ENCODE measurements at regions not wholly inside any gene's neighbourhood (a gene's known extent, or its start where the extent isn't known, plus 50 kb on each side); places are given as distances from the start of the nearest gene placed in this dataset.

- no peak overlapping the region for H3K9ac ChIP-seq (ENCODE audit: low read length in 2 of 2)
- no peaks in the 10 kb centered on the region for H3K27me3 ChIP-seq (ENCODE audit: control insufficient read depth in 1 of 2, insufficient read depth in 2 of 2, low read length in 2 of 2)
- no peaks in the 10 kb centered on the region for H3K4me1 ChIP-seq (ENCODE audit: control insufficient read depth, insufficient read depth, low read length)
- peaks cover 0 to 5% of the 10 kb centered on the region in 2 donors for H3K9me3 ChIP-seq (ENCODE audit: control insufficient read depth in 2 of 2, low read length in 2 of 2)
- H3K27ac ChIP-seq (ENCODE audit: low read length), result no peak overlapping the region
- no peak overlapping the region for H3K4me3 ChIP-seq (ENCODE audit: low read length in 2 of 2)
- no peaks in the 10 kb centered on the region for H3K36me3 ChIP-seq (ENCODE audit: control insufficient read depth in 2 of 2, insufficient read depth in 2 of 2, low read length in 2 of 2)
Observed at GRCh38 chr6:71698702-71699101, 187.6 kb upstream of the RIMS1 start.

GRCh38 chr6:71706523-71706922, 179.8 kb upstream of the RIMS1 start:
- H3K36me3 ChIP-seq (ENCODE audit: control insufficient read depth in 2 of 2, insufficient read depth in 2 of 2, low read length in 2 of 2), result no peaks in the 10 kb centered on the region
- no peaks in the 10 kb centered on the region for H3K27me3 ChIP-seq (ENCODE audit: control insufficient read depth in 1 of 2, insufficient read depth in 2 of 2, low read length in 2 of 2)
- H3K4me1 ChIP-seq (ENCODE audit: control insufficient read depth, insufficient read depth, low read length), result no peaks in the 10 kb centered on the region
- no peaks in the 10 kb centered on the region for H3K9me3 ChIP-seq (ENCODE audit: control insufficient read depth in 2 of 2, low read length in 2 of 2)
- no peak overlapping the region for H3K27ac ChIP-seq (ENCODE audit: low read length)
- no peak overlapping the region for H3K9ac ChIP-seq (ENCODE audit: low read length in 2 of 2)
- H3K4me3 ChIP-seq (ENCODE audit: low read length in 2 of 2), result no peak overlapping the region

GRCh38 chr6:71707059-71707458, 179.3 kb upstream of the RIMS1 start:
- Histone ChIP-seq H3K27me3 (ENCODE audit: control insufficient read depth in 1 of 2, insufficient read depth in 2 of 2, low read length in 2 of 2) (no peaks in the 10 kb centered on the region), H3K9me3 (ENCODE audit: control insufficient read depth in 2 of 2, low read length in 2 of 2) (no peaks in the 10 kb centered on the region), H3K36me3 (ENCODE audit: control insufficient read depth in 2 of 2, insufficient read depth in 2 of 2, low read length in 2 of 2) (no peaks in the 10 kb centered on the region), H3K27ac (ENCODE audit: low read length) (no peak overlapping the region), H3K9ac (ENCODE audit: low read length in 2 of 2) (no peak overlapping the region), H3K4me1 (ENCODE audit: control insufficient read depth, insufficient read depth, low read length) (no peaks in the 10 kb centered on the region), H3K4me3 (ENCODE audit: low read length in 2 of 2) (no peak overlapping the region)

- no peak overlapping the region for H3K27ac ChIP-seq (ENCODE audit: low read length)
- no peaks in the 10 kb centered on the region for H3K4me1 ChIP-seq (ENCODE audit: control insufficient read depth, insufficient read depth, low read length)
- no peaks in the 10 kb centered on the region for H3K36me3 ChIP-seq (ENCODE audit: control insufficient read depth in 2 of 2, insufficient read depth in 2 of 2, low read length in 2 of 2)
- no peak overlapping the region for H3K9ac ChIP-seq (ENCODE audit: low read length in 2 of 2)
- no peaks in the 10 kb centered on the region for H3K9me3 ChIP-seq (ENCODE audit: control insufficient read depth in 2 of 2, low read length in 2 of 2)
- H3K4me3 ChIP-seq (ENCODE audit: low read length in 2 of 2), result no peak overlapping the region
- no peaks in the 10 kb centered on the region for H3K27me3 ChIP-seq (ENCODE audit: control insufficient read depth in 1 of 2, insufficient read depth in 2 of 2, low read length in 2 of 2)
Observed at GRCh38 chr6:71720705-71721104, 165.6 kb upstream of the RIMS1 start.

- Histone ChIP-seq H3K4me3 (ENCODE audit: low read length in 2 of 2) (no peak overlapping the region), H3K27me3 (ENCODE audit: control insufficient read depth in 1 of 2, insufficient read depth in 2 of 2, low read length in 2 of 2) (no peaks in the 10 kb centered on the region), H3K9ac (ENCODE audit: low read length in 2 of 2) (no peak overlapping the region), H3K27ac (ENCODE audit: low read length) (no peak overlapping the region), H3K36me3 (ENCODE audit: control insufficient read depth in 2 of 2, insufficient read depth in 2 of 2, low read length in 2 of 2) (no peaks in the 10 kb centered on the region), H3K4me1 (ENCODE audit: control insufficient read depth, insufficient read depth, low read length) (no peaks in the 10 kb centered on the region), H3K9me3 (ENCODE audit: control insufficient read depth in 2 of 2, low read length in 2 of 2) (no peaks in the 10 kb centered on the region)
Observed at GRCh38 chr6:71721642-71722041, 164.7 kb upstream of the RIMS1 start.

- H3K9ac ChIP-seq (ENCODE audit: low read length in 2 of 2), result no peak overlapping the region
- no peak overlapping the region for H3K4me3 ChIP-seq (ENCODE audit: low read length in 2 of 2)
- H3K27me3 ChIP-seq (ENCODE audit: control insufficient read depth in 1 of 2, insufficient read depth in 2 of 2, low read length in 2 of 2), result no peaks in the 10 kb centered on the region
- H3K27ac ChIP-seq (ENCODE audit: low read length), result no peak overlapping the region
- no peaks in the 10 kb centered on the region for H3K9me3 ChIP-seq (ENCODE audit: control insufficient read depth in 2 of 2, low read length in 2 of 2)
- H3K36me3 ChIP-seq (ENCODE audit: control insufficient read depth in 2 of 2, insufficient read depth in 2 of 2, low read length in 2 of 2), result no peaks in the 10 kb centered on the region
- H3K4me1 ChIP-seq (ENCODE audit: control insufficient read depth, insufficient read depth, low read length), result no peaks in the 10 kb centered on the region
Observed at GRCh38 chr6:71722736-71723135, 163.6 kb upstream of the RIMS1 start.

GRCh38 chr6:71724456-71725125, 161.8 kb upstream of the RIMS1 start:
- no peaks in the 10 kb centered on the region for H3K9me3 ChIP-seq (ENCODE audit: control insufficient read depth in 2 of 2, low read length in 2 of 2)
- no peak overlapping the region for H3K9ac ChIP-seq (ENCODE audit: low read length in 2 of 2)

GRCh38 chr6:71725126-71725470, 161.3 kb upstream of the RIMS1 start:
- H3K9me3 ChIP-seq (ENCODE audit: control insufficient read depth in 2 of 2, low read length in 2 of 2), result no peaks in the 10 kb centered on the region
- no peaks in the 10 kb centered on the region for H3K4me1 ChIP-seq (ENCODE audit: control insufficient read depth, insufficient read depth, low read length)
- no peaks in the 10 kb centered on the region for H3K27me3 ChIP-seq (ENCODE audit: control insufficient read depth in 1 of 2, insufficient read depth in 2 of 2, low read length in 2 of 2)
- no peak overlapping the region for H3K27ac ChIP-seq (ENCODE audit: low read length)
- H3K9ac ChIP-seq (ENCODE audit: low read length in 2 of 2), result no peak overlapping the region
- H3K36me3 ChIP-seq (ENCODE audit: control insufficient read depth in 2 of 2, insufficient read depth in 2 of 2, low read length in 2 of 2), result no peaks in the 10 kb centered on the region
- H3K4me3 ChIP-seq (ENCODE audit: low read length in 2 of 2), result no peak overlapping the region

More at GRCh38 chr6:71724456-71725125, 161.8 kb upstream of the RIMS1 start:
- Histone ChIP-seq H3K4me1 (ENCODE audit: control insufficient read depth, insufficient read depth, low read length) (no peaks in the 10 kb centered on the region), H3K4me3 (ENCODE audit: low read length in 2 of 2) (no peak overlapping the region), H3K27me3 (ENCODE audit: control insufficient read depth in 1 of 2, insufficient read depth in 2 of 2, low read length in 2 of 2) (no peaks in the 10 kb centered on the region), H3K36me3 (ENCODE audit: control insufficient read depth in 2 of 2, insufficient read depth in 2 of 2, low read length in 2 of 2) (no peaks in the 10 kb centered on the region), H3K27ac (ENCODE audit: low read length) (no peak overlapping the region)

GRCh38 chr6:71726121-71726520, 160.2 kb upstream of the RIMS1 start:
- Histone ChIP-seq H3K36me3 (ENCODE audit: control insufficient read depth in 2 of 2, insufficient read depth in 2 of 2, low read length in 2 of 2) (no peaks in the 10 kb centered on the region), H3K27me3 (ENCODE audit: control insufficient read depth in 1 of 2, insufficient read depth in 2 of 2, low read length in 2 of 2) (no peaks in the 10 kb centered on the region), H3K9me3 (ENCODE audit: control insufficient read depth in 2 of 2, low read length in 2 of 2) (no peaks in the 10 kb centered on the region), H3K4me3 (ENCODE audit: low read length in 2 of 2) (no peak overlapping the region), H3K9ac (ENCODE audit: low read length in 2 of 2) (no peak overlapping the region), H3K4me1 (ENCODE audit: control insufficient read depth, insufficient read depth, low read length) (no peaks in the 10 kb centered on the region), H3K27ac (ENCODE audit: low read length) (no peak overlapping the region)

GRCh38 chr6:71727632-71728294, 158.6 kb upstream of the RIMS1 start:
- Histone ChIP-seq H3K27me3 (ENCODE audit: control insufficient read depth in 1 of 2, insufficient read depth in 2 of 2, low read length in 2 of 2) (no peaks in the 10 kb centered on the region), H3K36me3 (ENCODE audit: control insufficient read depth in 2 of 2, insufficient read depth in 2 of 2, low read length in 2 of 2) (no peaks in the 10 kb centered on the region), H3K4me1 (ENCODE audit: control insufficient read depth, insufficient read depth, low read length) (no peaks in the 10 kb centered on the region), H3K4me3 (ENCODE audit: low read length in 2 of 2) (no peak overlapping the region), H3K9me3 (ENCODE audit: control insufficient read depth in 2 of 2, low read length in 2 of 2) (no peaks in the 10 kb centered on the region), H3K9ac (ENCODE audit: low read length in 2 of 2) (no peak overlapping the region), H3K27ac (ENCODE audit: low read length) (no peak overlapping the region)

- no peaks in the 10 kb centered on the region for H3K27me3 ChIP-seq (ENCODE audit: control insufficient read depth in 1 of 2, insufficient read depth in 2 of 2, low read length in 2 of 2)
- no peak overlapping the region for H3K27ac ChIP-seq (ENCODE audit: low read length)
- H3K9ac ChIP-seq (ENCODE audit: low read length in 2 of 2), result no peak overlapping the region
- H3K4me1 ChIP-seq (ENCODE audit: control insufficient read depth, insufficient read depth, low read length), result no peaks in the 10 kb centered on the region
- H3K36me3 ChIP-seq (ENCODE audit: control insufficient read depth in 2 of 2, insufficient read depth in 2 of 2, low read length in 2 of 2), result no peaks in the 10 kb centered on the region
- no peaks in the 10 kb centered on the region for H3K9me3 ChIP-seq (ENCODE audit: control insufficient read depth in 2 of 2, low read length in 2 of 2)
- H3K4me3 ChIP-seq (ENCODE audit: low read length in 2 of 2), result no peak overlapping the region
Observed at GRCh38 chr6:71730284-71730683, 156.1 kb upstream of the RIMS1 start.

Data from stomach smooth muscle (tissue), 2 donors.